Hypothalamus (tissue), 51 donors: ENCODE measurements at regions not wholly inside any gene's neighbourhood (a gene's known extent, or its start where the extent isn't known, plus 50 kb on each side); places are given as distances from the start of the nearest gene placed in this dataset.
"Not testable (repeated sequence)": the region's sequence is repeated elsewhere in the genome, so short reads cannot be mapped to it uniquely, and the experiment has no call there.

ENCODE experiments used
- DNase-seq, 51 donors: peaks; one replicate each; lab custom pipeline; 2025; lab: John Stamatoyannopoulos, UW

GRCh38 chr5:79924936-79925893 lies 65.8 kb downstream of the MTX3 start:
- DNase-seq = no peak

- DNase-seq = no peak
Measured at GRCh38 chr5:79923431-79923830, 67.6 kb downstream of the MTX3 start.

GRCh38 chr5:79922626-79923025 lies 68.4 kb downstream of the MTX3 start:
- peak in 1 of 51 donors; percentile 0 for DNase-seq

- not testable (repeated sequence) for DNase-seq
Measured at GRCh38 chr5:79907452-79907851, 83.6 kb downstream of the MTX3 start.

- DNase-seq = not testable (repeated sequence)
Measured at GRCh38 chr5:79902571-79902970, 88.5 kb downstream of the MTX3 start.

- DNase-seq = no peak
Measured at GRCh38 chr5:79901631-79902030, 89.4 kb downstream of the MTX3 start.

- no peak for DNase-seq
Measured at GRCh38 chr5:79898611-79899010, 92.5 kb downstream of the MTX3 start.

GRCh38 chr5:79893976-79894375 lies 97.1 kb downstream of the MTX3 start:
- no peak for DNase-seq

- no peak for DNase-seq
Measured at GRCh38 chr5:79893485-79893884, 97.6 kb downstream of the MTX3 start.

GRCh38 chr5:79890930-79891249 lies 100.2 kb downstream of the MTX3 start:
- DNase-seq = no peak

GRCh38 chr5:79890119-79890929 lies 100.7 kb downstream of the MTX3 start:
- peak in 4 of 51 donors; percentile 1 to 8 (median 2) for DNase-seq

- DNase-seq = no peak
Measured at GRCh38 chr5:79888643-79889042, 102.4 kb downstream of the MTX3 start.

- DNase-seq = no peak
Measured at GRCh38 chr5:79886925-79887655, 104.0 kb downstream of the MTX3 start.

GRCh38 chr5:79886456-79886855 lies 104.6 kb downstream of the MTX3 start:
- DNase-seq = no peak

- DNase-seq = not testable (repeated sequence)
Measured at GRCh38 chr5:79879880-79880279, 111.2 kb downstream of the MTX3 start.

- no peak for DNase-seq
Measured at GRCh38 chr5:79878721-79879336, 112.2 kb downstream of the MTX3 start.

- DNase-seq = no peak
Measured at GRCh38 chr5:79878136-79878679, 112.9 kb downstream of the MTX3 start.

GRCh38 chr5:79876456-79876855 lies 114.6 kb downstream of the MTX3 start:
- DNase-seq = no peak

- no peak for DNase-seq
Measured at GRCh38 chr5:79875230-79875629, 115.8 kb downstream of the MTX3 start.

GRCh38 chr5:79873187-79873586 lies 117.9 kb downstream of the MTX3 start:
- DNase-seq = no peak
